HG03196 (cell line): ENCODE measurements at regions not wholly inside any gene's neighbourhood (a gene's known extent, or its start where the extent isn't known, plus 50 kb on each side); places are given as distances from the start of the nearest gene placed in this dataset.
A peak's percentile ranks its signal among the peaks of the same experiment; 100 is the strongest.
"Not testable (repeated sequence)": the region's sequence is repeated elsewhere in the genome, so short reads cannot be mapped to it uniquely, and the experiment has no call there.

Experiments used
- ATAC-seq: cut with Tn5 transposase; IDR thresholded peaks from one replicate; pipeline ENCODE4 v1.9.1; 2021; ENCODE audit not compliant: unreplicated experiment

DNA sequence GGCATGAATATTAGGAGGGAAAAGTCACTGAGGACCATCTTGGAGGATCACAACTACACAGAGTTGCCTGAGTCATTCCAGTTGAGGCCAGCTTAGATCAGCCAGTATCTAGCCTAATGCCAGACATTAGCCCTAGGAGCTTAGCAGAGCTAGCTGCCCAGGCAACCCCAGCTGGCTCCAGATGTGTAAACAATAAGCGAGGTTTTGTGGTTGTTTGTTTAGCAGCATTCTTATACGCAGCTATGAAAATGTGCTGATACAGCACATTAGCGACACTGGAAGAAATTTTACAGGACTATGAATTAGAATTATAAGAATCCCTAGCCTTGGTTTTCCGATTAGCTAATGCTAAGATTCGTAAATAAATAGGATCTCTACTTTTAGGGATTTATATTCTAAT is 59.3 kb downstream of the BTBD3 start:
- ATAC-seq = no peak

DNA sequence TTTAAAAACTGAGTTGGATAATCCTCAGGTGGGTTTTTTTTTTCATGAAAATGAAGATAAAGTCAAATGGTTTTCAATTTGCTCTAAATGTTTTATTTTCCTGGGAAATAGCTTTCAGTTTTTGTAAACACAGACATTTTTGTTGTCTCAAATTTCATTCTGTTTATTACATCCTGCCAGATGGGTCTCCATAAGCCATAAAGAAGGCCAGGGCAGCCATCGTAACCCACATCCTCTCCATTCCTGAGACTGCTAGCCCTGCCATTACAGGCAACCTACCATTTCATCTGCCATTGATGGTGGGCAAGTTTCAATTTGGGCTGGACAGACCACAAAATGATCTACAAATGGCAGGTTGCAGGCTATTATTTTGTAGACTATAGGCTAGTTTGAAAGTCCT is 60.8 kb downstream of the BTBD3 start:
- ATAC-seq = no peak

DNA sequence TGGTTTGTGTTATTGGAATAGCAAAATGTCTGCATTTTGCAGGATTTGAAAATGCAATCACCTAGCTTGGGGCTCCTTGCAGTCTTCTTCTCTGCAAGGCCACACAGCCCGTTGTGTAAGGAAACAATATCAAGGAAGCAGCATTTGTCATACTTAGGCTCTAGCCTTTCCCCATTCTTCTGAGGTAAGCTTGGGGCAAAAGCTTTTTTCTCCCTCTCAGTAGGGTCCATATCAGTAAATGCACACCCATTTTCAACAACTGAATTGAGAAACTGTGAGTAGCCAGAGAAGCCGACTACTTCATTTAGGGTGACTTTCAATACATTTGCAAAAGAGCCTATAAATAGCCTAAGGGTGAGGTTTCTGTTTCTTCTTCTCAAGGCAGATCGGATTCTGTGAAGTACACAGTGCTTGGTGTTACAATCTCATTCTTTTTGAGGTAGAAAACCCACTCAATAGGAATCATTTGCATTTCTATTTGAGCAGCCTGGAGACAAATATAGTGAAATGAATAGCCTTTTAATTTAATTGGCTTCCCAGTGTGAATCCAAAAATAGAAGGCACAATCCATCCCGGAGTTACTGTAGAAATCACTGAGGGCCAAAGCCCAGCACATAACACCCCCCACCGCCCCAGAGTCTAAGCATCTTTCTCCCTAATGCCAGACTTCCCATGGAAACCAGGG is 61.8 kb downstream of the BTBD3 start:
- ATAC-seq = peak; percentile 65

DNA sequence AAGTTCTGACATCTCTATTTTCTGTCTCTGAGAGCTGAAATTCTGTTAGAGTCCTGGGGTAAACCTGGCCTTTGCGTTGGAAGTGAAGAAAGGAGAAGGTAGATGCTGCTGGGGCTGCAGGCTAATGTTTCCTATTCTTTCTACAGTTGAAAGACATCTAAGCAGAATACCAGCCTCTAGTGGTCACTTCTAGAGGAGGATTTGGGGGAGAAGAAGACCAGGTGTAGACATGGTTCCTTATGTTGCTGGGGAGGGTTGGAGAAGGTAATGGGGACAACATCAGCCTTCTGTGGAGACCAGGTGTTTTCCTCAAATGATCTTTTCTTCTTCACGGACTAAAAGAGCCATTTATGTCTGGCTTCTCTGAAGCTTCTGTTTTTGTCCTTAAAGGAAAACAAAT is 62.6 kb downstream of the BTBD3 start:
- ATAC-seq = no peak

DNA sequence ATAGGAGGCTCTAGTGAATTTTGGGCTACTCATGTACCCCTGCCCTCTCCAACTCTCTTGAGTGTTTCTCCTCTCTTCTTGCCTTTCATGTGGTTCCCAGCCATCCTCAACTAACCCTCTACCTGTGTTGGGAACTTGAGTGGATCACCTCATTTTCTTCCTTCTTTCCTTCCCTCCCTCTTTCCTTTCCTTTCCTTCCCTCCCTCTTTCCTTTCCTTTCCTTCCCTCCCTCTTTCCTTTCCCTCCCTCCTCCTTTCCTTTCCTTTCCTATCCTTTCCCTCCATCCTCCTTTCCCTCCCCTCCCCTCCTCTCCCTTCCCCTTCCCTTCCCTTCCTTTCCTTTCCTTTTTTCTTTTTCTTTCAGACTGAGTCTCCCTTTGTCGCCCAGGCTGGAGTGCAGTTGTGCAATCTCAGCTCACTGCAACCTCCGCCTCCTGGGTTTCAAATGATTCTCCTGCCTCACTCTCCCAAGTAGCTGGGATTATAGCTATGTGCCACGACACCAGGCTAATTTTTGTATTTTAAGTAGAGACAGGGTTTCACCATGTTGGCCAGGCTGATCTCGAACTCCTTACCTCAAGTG is 63.8 kb downstream of the BTBD3 start:
- no peak for ATAC-seq

DNA sequence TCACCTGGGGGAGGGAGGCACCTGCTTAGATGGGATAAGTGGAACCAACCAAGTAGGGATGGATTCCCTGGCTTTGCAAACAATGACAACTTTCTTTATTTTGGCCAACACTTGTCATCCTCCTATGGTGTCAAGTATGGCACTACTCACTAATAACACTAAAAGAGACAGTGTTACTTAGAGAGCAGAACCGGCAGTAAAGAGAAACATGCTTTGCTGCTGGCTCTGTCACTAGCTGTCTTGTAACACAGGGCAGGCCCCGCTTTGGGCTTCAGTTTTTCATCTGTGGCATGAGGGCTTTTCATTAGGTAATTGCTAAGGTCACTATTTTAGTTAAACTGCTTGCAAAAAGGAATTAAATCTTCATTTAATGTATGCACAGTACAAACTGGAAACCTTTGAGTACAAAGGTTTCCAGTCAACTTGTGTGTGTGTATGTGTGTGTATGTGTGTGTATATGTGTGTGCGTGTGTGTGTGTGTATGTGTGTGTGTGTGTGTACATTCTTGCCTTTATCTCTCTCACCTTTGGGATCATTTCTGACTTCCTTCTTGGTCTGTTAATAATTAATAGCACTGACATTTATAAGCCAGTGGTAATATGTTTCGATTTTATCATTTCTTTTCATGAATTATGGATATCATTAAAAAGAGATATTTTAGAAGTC is 64.7 kb downstream of the BTBD3 start:
- ATAC-seq = no peak

DNA sequence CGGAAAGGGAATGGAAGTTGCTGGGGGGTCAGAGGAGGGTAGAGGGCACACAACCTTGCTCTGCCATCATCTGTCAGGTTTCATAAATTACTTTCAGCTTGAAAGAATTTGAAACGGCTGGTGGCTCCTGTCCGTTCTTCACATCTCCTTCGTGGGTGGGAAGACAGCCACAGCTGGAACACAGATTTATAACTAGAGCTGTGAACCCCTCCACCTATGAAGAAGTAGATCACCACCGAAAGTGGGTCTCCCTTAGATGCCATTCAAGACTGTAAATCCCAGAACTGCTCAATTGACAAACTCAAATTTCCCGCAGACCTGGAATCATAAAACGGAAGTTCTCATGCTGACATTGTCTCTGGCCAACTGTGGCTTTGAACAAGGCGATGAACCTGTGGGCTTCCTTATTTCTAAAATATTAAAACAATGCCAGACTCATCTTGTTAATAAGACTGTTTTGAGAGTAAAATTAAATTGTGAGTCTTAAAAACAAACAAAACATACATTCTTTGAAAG is 65.3 kb downstream of the BTBD3 start:
- no peak for ATAC-seq

DNA sequence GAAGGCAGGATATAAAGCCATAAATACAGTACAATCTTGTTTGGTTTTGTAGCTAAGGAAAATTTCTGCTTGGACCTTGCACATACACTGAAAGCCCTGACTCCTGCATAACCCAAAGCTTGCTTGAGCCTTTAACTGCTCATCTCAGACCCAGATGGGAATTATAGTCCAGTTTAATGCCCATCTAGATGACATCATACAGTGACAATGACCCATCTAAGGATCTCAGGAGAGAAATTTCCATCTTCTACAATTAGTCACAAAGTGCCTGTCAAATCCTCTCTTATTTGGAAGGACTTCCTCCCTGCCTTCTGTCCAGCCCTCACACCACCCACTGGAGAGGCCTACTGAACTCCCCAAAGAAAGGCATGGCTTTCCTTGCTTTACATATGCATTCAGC is 69.3 kb downstream of the BTBD3 start:
- no peak for ATAC-seq

DNA sequence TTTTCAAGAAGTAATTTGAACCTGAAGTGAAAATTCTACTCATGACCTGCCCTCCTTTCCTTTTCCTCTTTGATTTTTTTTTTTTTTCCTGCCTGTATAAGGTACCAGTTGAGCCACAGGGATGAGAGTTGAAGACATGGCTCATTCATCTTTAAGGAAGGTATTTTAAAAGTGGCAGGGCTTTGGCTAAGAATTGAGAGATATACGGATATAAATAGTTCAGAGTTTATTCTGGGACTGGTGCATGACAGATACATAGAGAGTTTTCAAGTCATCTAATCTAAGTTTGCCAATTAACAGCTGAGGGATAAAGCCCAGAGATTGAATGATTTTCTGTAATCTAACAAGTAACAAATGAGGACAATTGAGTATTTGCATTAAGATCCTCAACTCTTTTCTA is 69.8 kb downstream of the BTBD3 start:
- no peak for ATAC-seq

DNA sequence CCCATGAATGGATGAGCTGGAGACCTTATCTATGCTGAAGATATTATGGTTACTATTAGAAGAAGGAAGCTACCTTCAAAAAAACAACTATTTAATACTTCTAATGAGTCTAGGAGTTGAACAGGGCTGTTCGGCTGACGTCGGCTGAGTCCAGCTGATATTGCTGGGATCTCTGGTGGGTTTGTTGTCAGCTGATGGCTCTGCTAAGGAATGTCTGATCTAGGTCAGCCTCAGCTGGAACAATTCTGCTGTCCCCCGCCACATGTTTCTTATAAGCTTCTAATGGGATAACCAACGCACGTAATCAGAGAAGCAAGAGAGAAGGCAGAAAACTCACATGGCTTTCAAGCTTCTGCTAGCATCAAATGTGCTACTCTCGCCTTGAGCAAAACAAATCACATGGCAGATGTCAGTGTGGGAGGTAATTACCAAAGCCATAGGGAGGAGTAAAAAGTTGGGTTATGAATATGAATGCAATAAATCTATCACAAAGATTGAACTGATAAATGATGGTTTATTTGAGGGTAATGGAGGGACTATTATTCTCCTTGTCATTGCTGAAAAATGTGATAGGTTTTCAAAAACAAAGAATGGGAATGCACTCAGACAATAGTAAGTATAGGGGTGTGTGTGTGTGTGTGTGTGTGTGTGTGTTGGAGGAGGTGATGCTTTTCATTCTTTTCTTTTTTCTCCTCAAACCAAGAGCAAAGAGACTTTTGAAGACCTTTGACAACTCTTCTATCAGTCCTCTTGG is 71.5 kb downstream of the BTBD3 start:
- ATAC-seq = no peak

DNA sequence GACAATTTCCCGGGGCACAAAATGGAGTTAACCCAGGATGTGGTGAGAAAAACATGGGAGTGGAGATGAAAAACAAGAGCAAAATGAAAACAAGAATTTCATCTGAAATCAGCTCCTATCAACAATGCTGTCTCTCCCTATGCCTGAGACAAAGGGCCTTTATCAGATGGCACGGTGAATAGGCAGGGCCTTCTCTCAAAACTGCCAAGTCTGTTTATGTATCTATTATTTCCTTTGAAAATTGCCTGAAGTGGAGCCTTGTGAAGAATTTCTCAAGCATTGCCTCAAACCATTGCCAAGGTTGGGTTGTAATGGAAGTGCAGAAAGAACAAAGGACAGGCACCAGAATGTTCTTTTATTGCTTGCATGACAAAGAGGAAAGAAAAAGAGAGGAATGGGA is 74.7 kb downstream of the BTBD3 start:
- no peak for ATAC-seq

DNA sequence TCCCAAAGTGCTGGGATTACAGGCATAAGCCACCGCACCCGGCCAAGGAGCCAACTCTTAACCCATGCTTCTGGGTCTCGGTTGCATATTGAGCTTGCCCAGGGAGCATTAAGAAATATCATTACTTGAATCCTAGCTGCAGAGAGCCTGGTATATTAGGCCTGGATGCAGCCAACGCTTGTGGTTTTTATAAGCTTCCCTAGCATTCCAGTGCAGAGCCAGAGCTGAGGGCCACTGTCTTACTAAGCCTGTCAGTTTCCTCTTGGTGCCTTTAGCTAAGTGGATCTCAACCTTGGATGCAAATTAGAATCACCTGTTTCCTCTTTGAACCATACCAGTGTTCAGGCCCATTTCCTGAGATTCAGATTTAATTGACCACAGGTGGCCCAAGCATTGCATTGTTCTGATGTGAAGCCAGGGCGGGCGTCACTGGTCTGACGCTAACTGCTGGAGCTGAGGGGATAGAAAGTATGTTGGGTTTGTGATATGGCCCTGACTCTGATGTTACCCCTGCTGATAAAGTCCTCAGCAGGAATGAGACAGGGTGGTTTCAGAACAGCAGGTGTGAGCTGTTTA is 76.3 kb downstream of the BTBD3 start:
- no peak for ATAC-seq

DNA sequence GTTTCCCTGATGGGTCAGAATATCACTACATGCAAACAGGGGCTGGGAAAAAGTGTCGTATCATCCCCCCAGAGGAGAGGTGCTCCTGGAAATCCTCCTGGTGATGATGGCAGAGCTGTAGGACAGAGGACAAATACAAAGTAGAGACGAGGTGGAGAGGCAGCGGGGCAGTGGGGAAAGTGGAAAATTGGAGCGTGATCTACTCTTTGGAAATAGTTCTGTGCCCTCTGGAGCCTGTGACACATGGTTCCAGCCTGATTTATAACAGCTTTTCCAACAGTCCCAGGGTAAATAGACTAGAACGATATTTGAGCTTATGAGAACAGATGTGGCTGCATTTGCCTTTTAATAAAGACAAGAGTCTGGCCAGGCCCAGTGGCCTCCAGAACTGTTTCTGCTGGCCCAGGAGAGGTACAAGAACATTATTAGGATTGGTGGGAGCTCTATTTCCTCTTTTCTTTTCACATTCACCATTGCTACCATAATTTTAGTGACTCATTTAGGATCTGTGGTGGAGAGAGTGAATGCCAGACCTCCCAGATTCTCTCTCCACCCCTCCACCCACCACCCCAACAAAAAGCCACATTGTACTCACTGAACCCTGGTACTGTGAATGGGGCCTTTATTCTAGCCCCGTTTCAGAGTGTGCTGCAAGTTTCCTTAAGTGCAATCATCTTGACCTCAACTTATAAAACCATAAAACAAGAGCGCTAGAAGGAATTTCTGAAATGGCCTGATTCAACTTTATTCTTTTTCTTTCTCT is 78.3 kb downstream of the BTBD3 start:
- no peak for ATAC-seq

DNA sequence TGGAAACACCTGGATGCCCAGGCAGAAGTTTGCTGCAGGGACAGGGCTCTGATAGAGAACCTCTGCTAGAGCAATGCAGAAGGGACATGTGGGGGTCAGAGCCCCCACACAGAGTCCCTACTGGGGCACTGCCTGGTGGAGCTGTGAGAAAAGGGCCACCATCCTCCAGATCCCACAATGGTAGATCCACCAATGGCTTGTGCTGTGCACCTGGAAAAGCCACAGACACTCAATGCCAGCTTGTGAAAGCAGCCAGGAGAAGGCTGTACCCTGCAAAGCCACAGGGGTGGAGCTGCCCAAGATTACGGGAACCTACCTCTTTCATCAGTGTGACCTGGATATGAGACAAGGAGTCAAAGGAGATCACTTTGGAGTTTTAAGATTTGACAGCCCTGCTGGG is 87.1 kb downstream of the BTBD3 start:
- ATAC-seq = not testable (repeated sequence)

DNA sequence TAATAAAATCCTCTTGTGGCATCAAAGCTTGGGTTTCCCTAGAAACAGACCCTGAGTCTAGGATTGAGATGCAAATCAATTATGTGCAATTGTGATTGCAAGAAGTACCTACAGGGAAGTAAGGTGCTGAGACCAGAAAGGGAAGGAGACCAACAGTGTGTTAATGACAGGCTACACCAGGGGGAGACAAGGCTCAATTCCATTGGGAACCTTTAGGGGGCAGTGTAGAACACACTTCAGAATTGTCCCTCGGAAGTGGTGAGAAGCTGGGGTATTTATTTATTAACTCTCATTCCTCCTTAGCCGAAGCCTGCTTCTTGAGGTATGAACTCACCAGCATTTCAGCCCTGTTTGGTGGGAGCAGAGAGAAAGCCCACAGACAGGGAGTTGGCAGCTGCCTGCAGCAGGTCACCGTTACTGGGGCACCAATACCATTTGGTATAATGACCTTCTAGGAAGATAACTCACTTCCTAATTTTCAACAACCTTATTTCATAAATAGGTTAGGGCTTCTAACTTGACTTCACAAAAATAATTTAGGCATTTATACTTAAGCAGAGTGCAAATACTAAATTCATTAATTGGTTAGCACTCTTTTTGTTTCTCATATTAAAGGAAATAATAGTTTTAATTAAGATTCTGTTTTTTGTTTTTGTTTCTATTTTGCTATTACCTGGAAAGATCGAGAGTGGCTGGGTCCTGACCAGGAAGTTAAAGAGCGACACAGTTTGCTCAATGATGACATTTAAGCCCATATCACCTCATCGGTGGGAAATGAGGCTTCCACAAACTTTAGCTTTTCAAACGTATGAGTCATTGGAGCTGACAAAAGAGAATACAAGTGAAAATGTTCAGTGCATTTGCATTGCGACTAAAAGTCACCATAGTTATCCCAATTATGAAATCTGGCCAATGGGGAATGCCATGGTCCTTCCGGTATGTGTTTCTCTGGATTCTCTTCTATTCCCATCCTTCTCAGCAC is 94.8 kb downstream of the BTBD3 start:
- peak; percentile 84 for ATAC-seq

DNA sequence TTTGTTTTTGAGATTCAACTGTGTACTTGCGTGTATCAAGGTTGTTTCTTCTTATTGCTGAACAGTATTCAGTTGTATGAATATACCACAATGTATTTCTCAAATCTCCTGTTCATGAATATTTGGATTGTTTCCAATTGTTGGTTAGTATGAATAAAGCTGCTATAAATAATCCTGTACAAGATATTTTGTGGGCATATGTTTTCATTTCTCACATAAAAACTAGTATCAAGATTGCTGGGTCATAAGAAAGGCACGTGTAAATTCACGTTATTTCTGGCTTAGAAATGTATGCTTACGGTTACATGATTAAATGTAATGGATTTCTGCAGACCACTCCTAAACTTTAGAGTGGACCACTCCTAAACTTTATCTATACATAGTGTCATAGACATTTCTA is 96.6 kb downstream of the BTBD3 start:
- ATAC-seq = no peak

DNA sequence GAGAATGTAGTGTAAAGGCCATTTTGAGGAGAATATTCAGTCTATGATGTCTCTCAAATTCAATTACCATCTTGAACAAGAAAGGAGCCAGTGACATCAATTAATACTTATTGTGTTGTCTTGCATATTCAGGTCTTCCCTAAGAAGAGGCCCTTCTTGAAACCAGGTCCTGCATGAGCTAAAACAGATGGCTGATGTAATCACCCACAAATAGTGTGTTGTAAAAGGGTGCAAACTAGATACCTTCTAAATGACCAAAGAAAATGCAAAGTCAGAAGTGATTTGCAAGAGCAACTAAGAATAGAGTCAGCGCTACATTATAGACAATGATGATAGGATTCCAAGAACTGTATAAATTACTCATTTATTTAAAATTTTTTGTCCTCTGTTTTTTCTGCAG is 97.0 kb downstream of the BTBD3 start:
- ATAC-seq = no peak

DNA sequence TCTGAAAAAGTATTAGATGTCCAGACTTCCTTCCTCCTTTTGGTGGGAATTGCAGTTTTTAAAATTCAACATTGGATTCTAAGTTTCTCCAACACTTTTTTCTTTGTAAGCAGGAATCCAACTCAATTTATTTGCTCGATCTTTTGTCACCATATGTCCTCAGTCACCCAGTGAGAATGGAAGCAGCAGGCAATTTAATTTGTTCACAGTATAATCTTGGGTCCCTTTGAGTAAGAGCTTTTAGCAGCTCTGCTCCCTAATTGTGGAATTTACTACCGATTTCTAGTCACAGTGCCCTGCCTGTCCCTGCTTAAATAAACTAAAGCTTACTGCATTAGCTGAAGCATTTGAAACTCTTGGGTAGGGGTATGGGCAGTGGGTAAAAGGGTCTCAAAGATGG is 98.6 kb downstream of the BTBD3 start:
- ATAC-seq = no peak

DNA sequence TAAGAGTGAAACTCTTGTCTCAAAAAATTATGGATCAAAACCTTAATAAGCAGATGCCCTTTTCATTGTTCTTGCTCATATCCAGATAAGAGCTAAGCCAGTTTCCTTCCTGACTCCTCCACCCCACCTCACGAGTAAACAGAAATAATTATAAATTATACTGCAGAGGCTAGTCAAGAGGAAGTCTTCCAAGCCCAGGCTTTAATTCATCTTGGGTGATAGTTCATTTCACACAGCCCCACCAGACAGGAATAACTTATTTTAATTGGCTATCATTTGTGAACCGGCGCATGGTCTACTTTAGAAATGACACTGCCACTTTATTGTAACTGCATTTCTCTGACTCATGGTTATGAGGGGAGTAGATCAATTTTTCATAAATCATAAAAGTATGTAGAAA is 102.0 kb downstream of the BTBD3 start:
- ATAC-seq = no peak
